ENCODE measurements at regions not wholly inside any gene's neighbourhood (a gene's known extent, or its start where the extent isn't known, plus 50 kb on each side); places are given as distances from the start of the nearest gene placed in this dataset.

GRCh38 chr20:22904386-22904785 is 130.7 kb upstream of the SSTR4 start:
- TF ChIP-seq, protein P1, sequence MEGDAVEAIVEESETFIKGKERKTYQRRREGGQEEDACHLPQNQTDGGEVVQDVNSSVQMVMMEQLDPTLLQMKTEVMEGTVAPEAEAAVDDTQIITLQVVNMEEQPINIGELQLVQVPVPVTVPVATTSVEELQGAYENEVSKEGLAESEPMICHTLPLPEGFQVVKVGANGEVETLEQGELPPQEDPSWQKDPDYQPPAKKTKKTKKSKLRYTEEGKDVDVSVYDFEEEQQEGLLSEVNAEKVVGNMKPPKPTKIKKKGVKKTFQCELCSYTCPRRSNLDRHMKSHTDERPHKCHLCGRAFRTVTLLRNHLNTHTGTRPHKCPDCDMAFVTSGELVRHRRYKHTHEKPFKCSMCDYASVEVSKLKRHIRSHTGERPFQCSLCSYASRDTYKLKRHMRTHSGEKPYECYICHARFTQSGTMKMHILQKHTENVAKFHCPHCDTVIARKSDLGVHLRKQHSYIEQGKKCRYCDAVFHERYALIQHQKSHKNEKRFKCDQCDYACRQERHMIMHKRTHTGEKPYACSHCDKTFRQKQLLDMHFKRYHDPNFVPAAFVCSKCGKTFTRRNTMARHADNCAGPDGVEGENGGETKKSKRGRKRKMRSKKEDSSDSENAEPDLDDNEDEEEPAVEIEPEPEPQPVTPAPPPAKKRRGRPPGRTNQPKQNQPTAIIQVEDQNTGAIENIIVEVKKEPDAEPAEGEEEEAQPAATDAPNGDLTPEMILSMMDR (IDR thresholded peaks at IDR 0.05; ENCODE audit: insufficient read depth, low read depth, low read length, missing control alignments) = no peak
- DNase-seq (ENCODE audit: low read depth) = no peak
- H3K4me3 ChIP-seq (ENCODE audit: low read depth, low read length) = no peak overlapping the region

DNA sequence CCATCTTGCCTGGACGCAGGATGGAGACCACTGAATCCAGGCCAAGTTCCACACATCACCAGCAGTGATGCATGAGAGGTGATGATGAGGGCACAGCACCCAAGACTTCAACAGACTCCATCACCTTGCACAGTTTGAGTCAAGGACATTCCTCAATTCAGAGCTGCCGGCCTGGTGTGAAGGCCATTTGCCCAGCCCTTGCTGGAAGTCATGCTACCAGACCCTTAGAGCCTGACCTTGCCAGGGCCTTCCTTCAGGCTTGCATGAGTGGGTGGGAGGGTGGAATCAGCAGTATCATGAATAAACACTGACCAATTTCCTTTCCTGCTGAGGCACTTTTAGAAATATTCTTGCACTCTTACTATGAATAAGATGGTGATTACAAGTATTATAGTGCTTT is 130.2 kb upstream of the SSTR4 start:
- TF ChIP-seq, protein P1 (IDR thresholded peaks at IDR 0.05; ENCODE audit: insufficient read depth, low read depth, low read length, missing control alignments) = no peak
- H3K4me3 ChIP-seq (ENCODE audit: low read depth, low read length) = no peak overlapping the region
- no peak for DNase-seq (ENCODE audit: low read depth)

DNA sequence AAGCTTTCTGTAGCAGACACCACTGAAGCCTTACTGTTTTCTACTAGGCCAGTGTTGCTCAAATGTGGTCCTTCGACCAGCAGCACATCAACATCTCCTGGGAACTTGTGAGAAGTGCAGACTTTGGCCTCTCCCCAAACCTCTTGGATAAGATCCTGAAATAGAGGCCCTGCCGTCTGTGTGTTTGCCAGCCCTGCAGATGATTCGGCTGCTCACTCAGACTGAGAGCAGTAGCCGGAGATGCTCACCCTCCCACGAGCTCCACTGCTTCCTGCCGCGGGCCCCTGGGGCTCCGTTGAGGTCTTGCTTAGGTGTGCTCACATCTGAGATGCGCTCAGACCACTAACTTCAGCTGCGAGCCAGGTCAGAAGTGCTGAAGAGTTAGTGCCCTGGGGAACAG is 129.5 kb upstream of the SSTR4 start:
- H3K4me3 ChIP-seq (ENCODE audit: low read depth, low read length) = no peak overlapping the region
- TF ChIP-seq, protein P1 (IDR thresholded peaks at IDR 0.05; ENCODE audit: insufficient read depth, low read depth, low read length, missing control alignments) = no peak
- peak; percentile 23 for DNase-seq (ENCODE audit: low read depth)

DNA sequence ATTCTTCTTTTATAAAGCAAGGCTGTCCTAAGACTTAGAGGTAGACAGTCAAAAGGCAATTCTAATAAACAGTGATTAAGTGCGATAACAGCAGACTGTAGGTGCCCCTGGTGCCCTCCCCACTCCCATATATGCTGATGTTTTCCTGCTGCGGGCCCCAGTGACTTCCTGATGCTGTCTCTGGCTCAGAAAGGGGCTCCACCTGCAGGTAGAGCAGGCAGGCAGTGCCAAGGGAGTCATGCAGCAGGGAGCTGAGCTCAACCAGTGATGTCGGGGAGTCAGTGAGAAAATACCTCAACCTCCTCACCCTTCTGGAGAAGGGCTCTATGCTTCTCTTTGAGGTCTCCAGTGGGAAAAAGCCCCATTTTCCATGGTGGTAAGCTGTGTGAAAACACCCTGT is 126.7 kb upstream of the SSTR4 start:
- TF ChIP-seq, protein P1 (IDR thresholded peaks at IDR 0.05; ENCODE audit: insufficient read depth, low read depth, low read length, missing control alignments) = no peak
- no peak for DNase-seq (ENCODE audit: low read depth)
- no peak overlapping the region for H3K4me3 ChIP-seq (ENCODE audit: low read depth, low read length)

DNA sequence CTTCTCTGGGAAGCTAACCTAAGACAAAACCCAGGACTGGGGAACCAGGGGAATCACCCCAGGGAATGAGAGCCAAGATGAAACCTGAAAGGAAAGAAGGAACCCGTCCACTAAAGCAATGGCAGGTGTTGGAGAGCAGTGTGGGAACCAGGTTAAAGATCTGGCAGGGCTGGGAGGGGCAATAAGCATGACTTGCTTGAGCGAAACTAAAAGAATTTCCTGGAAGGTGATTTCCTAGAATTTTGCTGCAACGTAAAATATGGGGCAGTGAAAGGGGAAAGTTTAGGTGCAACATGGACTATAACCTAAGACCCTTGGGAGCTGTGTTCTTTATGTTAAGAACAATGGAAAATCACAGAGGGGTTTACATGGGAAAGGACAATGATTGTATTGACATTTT is 126.2 kb upstream of the SSTR4 start:
- H3K4me3 ChIP-seq (ENCODE audit: low read depth, low read length) = no peak overlapping the region
- DNase-seq (ENCODE audit: low read depth) = no peak
- TF ChIP-seq, protein P1 (IDR thresholded peaks at IDR 0.05; ENCODE audit: insufficient read depth, low read depth, low read length, missing control alignments) = no peak

- no peak for DNase-seq (ENCODE audit: low read depth)
- TF ChIP-seq, protein P1 (IDR thresholded peaks at IDR 0.05; ENCODE audit: insufficient read depth, low read depth, low read length, missing control alignments) = no peak
Observed at GRCh38 chr20:22909436-22909835, 125.7 kb upstream of the SSTR4 start.

GRCh38 chr20:22910287-22910852 is 124.7 kb upstream of the SSTR4 start:
- no peak overlapping the region for H3K4me3 ChIP-seq (ENCODE audit: low read depth, low read length)
- TF ChIP-seq, protein P1 (IDR thresholded peaks at IDR 0.05; ENCODE audit: insufficient read depth, low read depth, low read length, missing control alignments) = no peak
- DNase-seq (ENCODE audit: low read depth) = no peak

More at GRCh38 chr20:22909436-22909835, 125.7 kb upstream of the SSTR4 start:
- no peak overlapping the region for H3K4me3 ChIP-seq (ENCODE audit: low read depth, low read length)
